IMR-90 (cell line): ENCODE measurements at regions not wholly inside any gene's neighbourhood (a gene's known extent, or its start where the extent isn't known, plus 50 kb on each side); places are given as distances from the start of the nearest gene placed in this dataset.

Experiments
- BHLHE40 ChIP-seq: fragments of 150-350 bp; IDR thresholded peaks from 2 replicates; pipeline ENCODE4 v1.6.1; 2016; ENCODE audit warnings: mild to moderate bottlenecking, low read depth, low read length
- CTCF ChIP-seq: conservative IDR thresholded peaks from 2 replicates; pipeline ENCODE4 v1.5.1; 2012; ENCODE audit warnings: mild to moderate bottlenecking, low read depth, low read length, improper control_type of control experiment
- FOS ChIP-seq: fragments of 150-350 bp; IDR thresholded peaks from 2 replicates; pipeline ENCODE4 v1.6.1; 2016; ENCODE audit warnings: low read depth, low read length
- MXI1 ChIP-seq: IDR thresholded peaks from 2 replicates; pipeline ENCODE4 v1.6.1; 2012; ENCODE audit warnings: low read depth, mild to moderate bottlenecking, low read length, moderate library complexity, borderline replicate concordance
- POLR2A ChIP-seq: IDR thresholded peaks from 2 replicates; pipeline ENCODE4 v1.6.1; 2012; ENCODE audit warnings: mild to moderate bottlenecking, low read depth, low read length
- RAD21 ChIP-seq: IDR thresholded peaks from 2 replicates; pipeline ENCODE4 v1.6.1; 2012; ENCODE audit warnings: low read length, improper control_type of control experiment
- RFX5 ChIP-seq: IDR thresholded peaks from 2 replicates; pipeline ENCODE4 v1.8.0; 2012; ENCODE audit warnings: low read depth, mild to moderate bottlenecking, low read length, moderate library complexity
- SMC3 ChIP-seq: fragments of 150-350 bp; IDR thresholded peaks from 2 replicates; pipeline ENCODE4 v1.6.1; 2016; ENCODE audit warnings: low read depth, mild to moderate bottlenecking, antibody characterized with exemption, low read length, moderate library complexity
- USF2 ChIP-seq: fragments of 150-350 bp; IDR thresholded peaks from 2 replicates; pipeline ENCODE4 v1.6.1; 2017; ENCODE audit warnings: mild to moderate bottlenecking, antibody characterized with exemption, low read length, low read depth

- TF ChIP-seq POLR2A = no peak
- no peak for TF ChIP-seq RFX5
- no peak for TF ChIP-seq CTCF
- TF ChIP-seq MXI1 = no peak
- no peak for TF ChIP-seq RAD21
- no peak for TF ChIP-seq FOS
- no peak for TF ChIP-seq SMC3
- no peak for TF ChIP-seq USF2
- no peak for TF ChIP-seq BHLHE40
These were observed 72.0 kb upstream of the TOX3 start for GRCh38 chr16:52618753-52619497.
